ENCODE measurements at regions not wholly inside any gene's neighbourhood (a gene's known extent, or its start where the extent isn't known, plus 50 kb on each side); places are given as distances from the start of the nearest gene placed in this dataset.

DNA sequence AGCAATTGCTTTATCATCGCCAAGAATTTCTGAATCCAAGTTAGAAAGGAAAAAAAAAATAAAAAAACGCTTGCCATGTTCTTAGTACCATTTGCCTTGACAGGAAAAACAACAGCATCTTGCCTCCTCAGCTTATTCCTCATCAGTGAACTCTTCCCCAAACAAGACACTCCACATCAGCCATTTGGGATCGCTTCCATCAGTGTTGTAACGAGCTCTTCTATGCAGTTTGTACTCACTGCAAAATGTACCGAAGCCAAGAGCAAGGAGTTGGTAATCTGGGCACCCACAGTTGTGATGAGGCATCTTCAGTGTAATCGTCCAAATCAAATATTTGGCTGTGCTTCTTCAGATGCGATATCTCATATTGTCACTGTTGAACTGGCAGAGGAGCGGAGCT, 503.7 kb downstream of the TMEM182 start:
- Mint-ChIP-seq H3K27ac (no peak overlapping the region), H3K4me1 (ENCODE audit: low read depth) (no peaks in the 10 kb centered on the region), H3K36me3 (ENCODE audit: low read depth) (no peaks in the 10 kb centered on the region), H3K9me3 (peaks cover 23% of the 10 kb centered on the region), H3K4me3 (no peak overlapping the region), H3K27me3 (no peaks in the 10 kb centered on the region)
- intact Hi-C loops (cut with micrococcal nuclease), result no loop called here

GRCh38 chr2:103268841-103269498, 507.1 kb downstream of the TMEM182 start:
- intact Hi-C loops (cut with micrococcal nuclease), result no loop called here
- Mint-ChIP-seq H3K27me3 (no peaks in the 10 kb centered on the region), H3K36me3 (ENCODE audit: low read depth) (no peaks in the 10 kb centered on the region), H3K27ac (no peak overlapping the region), H3K9me3 (peaks cover 33% of the 10 kb centered on the region), H3K4me3 (no peak overlapping the region), H3K4me1 (ENCODE audit: low read depth) (no peaks in the 10 kb centered on the region)

- intact Hi-C loops (cut with micrococcal nuclease), result no loop called here
- no peak overlapping the region for H3K27ac Mint-ChIP-seq
- H3K4me3 Mint-ChIP-seq, result no peak overlapping the region
- peaks cover 10% of the 10 kb centered on the region for H3K9me3 Mint-ChIP-seq
- H3K36me3 Mint-ChIP-seq (ENCODE audit: low read depth), result no peaks in the 10 kb centered on the region
- H3K27me3 Mint-ChIP-seq, result no peaks in the 10 kb centered on the region
- no peaks in the 10 kb centered on the region for H3K4me1 Mint-ChIP-seq (ENCODE audit: low read depth)
Observed at GRCh38 chr2:103276869-103277268, 515.0 kb downstream of the TMEM182 start.

DNA sequence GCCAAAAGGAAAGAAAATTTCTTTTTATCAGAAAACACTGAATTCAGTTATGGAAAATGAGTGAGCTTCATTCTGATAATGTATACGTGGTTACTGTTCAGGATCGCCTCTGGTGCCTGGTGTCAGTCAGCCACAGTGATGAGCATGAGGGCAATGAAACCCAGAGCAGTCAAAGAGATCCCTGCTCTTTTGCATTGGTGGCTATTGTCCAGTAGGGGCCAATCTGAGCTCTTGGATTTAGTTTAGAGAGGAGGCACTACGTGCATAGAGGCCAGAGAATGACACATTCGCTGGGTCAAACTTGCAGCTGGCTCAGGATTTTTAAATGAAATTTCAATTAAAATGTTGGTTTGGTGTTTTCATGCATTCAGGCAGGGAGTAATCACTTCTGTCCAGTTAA, 522.9 kb downstream of the TMEM182 start:
- no peaks in the 10 kb centered on the region for H3K36me3 Mint-ChIP-seq (ENCODE audit: low read depth)
- H3K27me3 Mint-ChIP-seq, result no peaks in the 10 kb centered on the region
- H3K4me1 Mint-ChIP-seq (ENCODE audit: low read depth), result no peaks in the 10 kb centered on the region
- H3K27ac Mint-ChIP-seq, result no peak overlapping the region
- H3K4me3 Mint-ChIP-seq, result no peak overlapping the region
- H3K9me3 Mint-ChIP-seq, result no peaks in the 10 kb centered on the region
- intact Hi-C loops (cut with micrococcal nuclease), result no loop called here

- no peak overlapping the region for H3K4me3 Mint-ChIP-seq
- H3K4me1 Mint-ChIP-seq (ENCODE audit: low read depth), result no peaks in the 10 kb centered on the region
- H3K27me3 Mint-ChIP-seq, result no peaks in the 10 kb centered on the region
- H3K36me3 Mint-ChIP-seq (ENCODE audit: low read depth), result no peaks in the 10 kb centered on the region
- intact Hi-C loops (cut with micrococcal nuclease), result no loop called here
- no peaks in the 10 kb centered on the region for H3K9me3 Mint-ChIP-seq
- no peak overlapping the region for H3K27ac Mint-ChIP-seq
Observed at GRCh38 chr2:103285354-103285753, 523.5 kb downstream of the TMEM182 start.

DNA sequence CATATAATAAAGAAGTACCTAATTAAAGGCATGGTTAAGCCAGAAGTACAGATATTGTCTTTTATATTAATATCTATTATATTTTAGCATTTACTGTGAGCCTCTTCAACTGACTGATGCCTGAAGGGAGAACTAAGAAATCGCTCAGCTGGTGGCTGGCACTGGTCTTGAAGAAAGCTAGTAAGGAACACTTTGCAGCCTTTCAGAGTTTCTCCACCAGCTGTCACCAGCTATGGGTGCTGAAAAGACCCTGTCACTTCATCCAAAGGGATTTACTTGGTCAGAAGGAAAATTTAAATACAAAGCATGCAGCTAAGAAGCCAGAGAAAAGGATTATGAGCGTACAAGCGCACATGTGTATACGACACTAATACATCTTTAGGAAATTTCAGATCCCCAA, 525.9 kb downstream of the TMEM182 start:
- no peaks in the 10 kb centered on the region for H3K36me3 Mint-ChIP-seq (ENCODE audit: low read depth)
- H3K4me1 Mint-ChIP-seq (ENCODE audit: low read depth), result no peaks in the 10 kb centered on the region
- no peaks in the 10 kb centered on the region for H3K9me3 Mint-ChIP-seq
- no peak overlapping the region for H3K4me3 Mint-ChIP-seq
- intact Hi-C loops (cut with micrococcal nuclease), result no loop called here
- H3K27ac Mint-ChIP-seq, result no peak overlapping the region
- H3K27me3 Mint-ChIP-seq, result peaks cover 1% of the 10 kb centered on the region

GRCh38 chr2:103288696-103289095, 526.9 kb downstream of the TMEM182 start:
- no peaks in the 10 kb centered on the region for H3K4me1 Mint-ChIP-seq (ENCODE audit: low read depth)
- no peak overlapping the region for H3K4me3 Mint-ChIP-seq
- no peak overlapping the region for H3K27ac Mint-ChIP-seq
- no peaks in the 10 kb centered on the region for H3K36me3 Mint-ChIP-seq (ENCODE audit: low read depth)
- intact Hi-C loops (cut with micrococcal nuclease), result no loop called here
- no peaks in the 10 kb centered on the region for H3K9me3 Mint-ChIP-seq
- H3K27me3 Mint-ChIP-seq, result peaks cover 8% of the 10 kb centered on the region

DNA sequence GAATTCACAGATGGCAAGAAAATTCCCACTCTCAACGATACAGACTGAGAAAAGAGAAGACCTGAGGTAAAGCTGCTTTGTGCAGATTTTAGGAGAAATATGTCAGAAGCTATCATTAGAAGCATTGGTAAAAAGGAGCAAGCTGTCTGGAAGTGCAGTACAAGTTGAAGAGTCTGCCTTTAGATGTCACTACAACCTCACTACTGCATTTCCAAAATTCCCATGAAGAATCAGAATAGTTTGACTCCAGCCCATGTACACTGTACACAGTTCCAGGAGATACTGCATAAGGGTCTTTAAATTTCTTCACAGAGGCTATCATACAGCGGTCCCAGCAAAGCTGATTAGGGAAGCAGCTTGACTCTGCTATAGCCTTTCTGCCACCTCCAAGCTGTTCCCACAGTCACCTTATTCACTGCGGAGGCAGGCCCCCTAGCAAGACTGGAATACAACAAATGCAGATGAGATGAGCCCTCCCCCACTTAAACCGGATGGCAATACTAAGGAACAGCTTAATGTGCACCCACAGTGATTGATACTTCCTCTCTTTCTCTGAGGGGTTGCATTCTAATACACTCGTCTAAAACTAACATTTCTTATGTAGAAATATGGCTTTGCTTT, 527.4 kb downstream of the TMEM182 start:
- Mint-ChIP-seq H3K27ac (no peak overlapping the region), H3K4me1 (ENCODE audit: low read depth) (no peaks in the 10 kb centered on the region), H3K27me3 (peaks cover 8% of the 10 kb centered on the region), H3K36me3 (ENCODE audit: low read depth) (no peaks in the 10 kb centered on the region), H3K9me3 (no peaks in the 10 kb centered on the region), H3K4me3 (no peak overlapping the region)
- intact Hi-C loops (cut with micrococcal nuclease), result no loop called here

GRCh38 chr2:103292573-103292972, 530.7 kb downstream of the TMEM182 start:
- H3K27ac Mint-ChIP-seq, result no peak overlapping the region
- H3K27me3 Mint-ChIP-seq, result peaks cover 8% of the 10 kb centered on the region
- no peaks in the 10 kb centered on the region for H3K36me3 Mint-ChIP-seq (ENCODE audit: low read depth)
- H3K4me3 Mint-ChIP-seq, result no peak overlapping the region
- intact Hi-C loops (cut with micrococcal nuclease), result no loop called here
- no peaks in the 10 kb centered on the region for H3K4me1 Mint-ChIP-seq (ENCODE audit: low read depth)
- no peaks in the 10 kb centered on the region for H3K9me3 Mint-ChIP-seq

DNA sequence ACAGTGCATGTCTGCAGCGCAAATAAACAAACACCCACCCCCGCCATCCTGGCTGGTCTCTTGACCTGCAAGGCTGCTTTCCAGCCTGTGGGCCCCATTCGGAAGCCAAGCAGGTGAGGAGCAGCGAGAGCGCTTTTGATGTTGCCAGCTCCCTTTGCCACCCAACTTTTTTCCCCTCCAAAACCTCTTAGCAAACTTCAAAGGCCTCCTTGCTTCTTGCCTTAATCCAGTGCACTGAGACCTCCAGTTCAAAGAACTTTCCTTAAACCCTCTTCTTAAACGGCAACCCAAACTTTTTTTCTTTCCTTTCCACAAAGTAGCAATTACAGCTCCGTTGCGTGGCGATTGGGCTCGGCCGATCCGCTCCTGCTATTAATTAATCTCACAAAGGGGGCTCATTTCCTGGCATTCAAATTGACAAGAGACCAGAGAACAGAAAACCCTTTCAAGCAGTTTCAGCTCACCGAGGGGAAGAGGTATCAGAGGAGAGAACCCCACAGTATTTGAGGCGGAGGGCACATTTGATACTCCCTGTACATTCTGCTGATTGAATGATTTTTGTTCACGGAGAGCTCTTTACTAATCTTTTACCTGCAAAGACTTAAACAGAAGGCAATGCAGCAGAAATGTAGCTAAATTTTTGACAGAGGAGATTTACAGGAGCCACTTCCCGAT, 531.4 kb downstream of the TMEM182 start:
- no peaks in the 10 kb centered on the region for H3K36me3 Mint-ChIP-seq (ENCODE audit: low read depth)
- H3K27me3 Mint-ChIP-seq, result peaks cover 8% of the 10 kb centered on the region
- no peak overlapping the region for H3K4me3 Mint-ChIP-seq
- no peaks in the 10 kb centered on the region for H3K9me3 Mint-ChIP-seq
- H3K4me1 Mint-ChIP-seq (ENCODE audit: low read depth), result no peaks in the 10 kb centered on the region
- intact Hi-C loops (cut with micrococcal nuclease), result no loop called here
- no peak overlapping the region for H3K27ac Mint-ChIP-seq

GRCh38 chr2:103293742-103294077, 531.9 kb downstream of the TMEM182 start:
- Mint-ChIP-seq H3K36me3 (ENCODE audit: low read depth) (no peaks in the 10 kb centered on the region), H3K4me3 (no peak overlapping the region), H3K4me1 (ENCODE audit: low read depth) (no peaks in the 10 kb centered on the region), H3K9me3 (no peaks in the 10 kb centered on the region), H3K27me3 (peaks cover 8% of the 10 kb centered on the region), H3K27ac (no peak overlapping the region)
- intact Hi-C loops (cut with micrococcal nuclease), result no loop called here

GRCh38 chr2:103294420-103294819, 532.6 kb downstream of the TMEM182 start:
- no peak overlapping the region for H3K27ac Mint-ChIP-seq
- intact Hi-C loops (cut with micrococcal nuclease), result no loop called here
- H3K27me3 Mint-ChIP-seq, result peaks cover 8% of the 10 kb centered on the region
- no peaks in the 10 kb centered on the region for H3K9me3 Mint-ChIP-seq
- no peaks in the 10 kb centered on the region for H3K36me3 Mint-ChIP-seq (ENCODE audit: low read depth)
- no peak overlapping the region for H3K4me3 Mint-ChIP-seq
- no peaks in the 10 kb centered on the region for H3K4me1 Mint-ChIP-seq (ENCODE audit: low read depth)

GRCh38 chr2:103295591-103295990, 533.8 kb downstream of the TMEM182 start:
- Mint-ChIP-seq H3K9me3 (no peaks in the 10 kb centered on the region), H3K4me1 (ENCODE audit: low read depth) (no peaks in the 10 kb centered on the region), H3K36me3 (ENCODE audit: low read depth) (no peaks in the 10 kb centered on the region), H3K27me3 (peaks cover 8% of the 10 kb centered on the region), H3K27ac (no peak overlapping the region), H3K4me3 (no peak overlapping the region)
- intact Hi-C loops (cut with micrococcal nuclease), result no loop called here

DNA sequence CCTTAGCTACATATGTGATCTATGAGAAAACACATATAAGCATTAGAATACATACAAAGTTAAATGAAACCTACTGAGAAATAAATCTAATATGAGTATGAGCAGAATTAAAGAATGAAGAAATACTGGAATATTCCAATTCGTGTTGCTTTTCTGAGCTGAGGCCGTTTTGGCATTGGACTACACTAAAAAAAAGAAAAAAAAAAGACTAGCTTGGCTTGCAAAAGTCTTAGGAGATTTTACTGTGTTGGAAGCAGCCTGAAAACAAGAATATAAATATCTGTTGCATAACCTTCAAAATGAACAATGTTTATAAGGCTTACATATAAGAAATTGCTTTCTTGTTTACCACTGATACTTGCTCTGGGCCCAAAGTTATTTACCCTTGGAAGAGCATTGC, 562.8 kb downstream of the TMEM182 start:
- no peaks in the 10 kb centered on the region for H3K4me1 Mint-ChIP-seq (ENCODE audit: low read depth)
- H3K27me3 Mint-ChIP-seq, result no peaks in the 10 kb centered on the region
- no peaks in the 10 kb centered on the region for H3K36me3 Mint-ChIP-seq (ENCODE audit: low read depth)
- no peak overlapping the region for H3K27ac Mint-ChIP-seq
- intact Hi-C loops (cut with micrococcal nuclease), result no loop called here
- H3K9me3 Mint-ChIP-seq, result peaks cover 2% of the 10 kb centered on the region
- no peak overlapping the region for H3K4me3 Mint-ChIP-seq

DNA sequence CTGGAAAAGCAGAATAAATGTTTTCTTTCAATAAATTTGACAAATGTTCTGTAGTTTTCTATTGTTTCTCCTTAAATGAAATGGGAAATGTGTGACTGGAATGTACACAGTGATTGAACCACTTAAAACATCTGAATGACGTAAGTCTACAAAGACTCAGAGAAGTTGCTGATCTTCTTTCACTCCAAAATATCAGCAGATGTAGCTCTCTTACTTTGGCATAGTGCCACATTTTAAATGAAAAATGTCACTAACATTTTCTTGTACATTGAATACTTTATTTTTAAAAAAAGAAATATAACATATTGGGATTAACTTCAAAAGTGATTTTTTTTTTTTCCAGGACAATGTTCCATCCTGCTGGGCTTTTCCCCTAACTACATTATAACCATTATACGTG, 565.6 kb downstream of the TMEM182 start:
- no peak overlapping the region for H3K4me3 Mint-ChIP-seq
- no peaks in the 10 kb centered on the region for H3K36me3 Mint-ChIP-seq (ENCODE audit: low read depth)
- intact Hi-C loops (cut with micrococcal nuclease), result no loop called here
- no peaks in the 10 kb centered on the region for H3K4me1 Mint-ChIP-seq (ENCODE audit: low read depth)
- H3K27me3 Mint-ChIP-seq, result no peaks in the 10 kb centered on the region
- H3K27ac Mint-ChIP-seq, result no peak overlapping the region
- H3K9me3 Mint-ChIP-seq, result no peaks in the 10 kb centered on the region
